Left ventricle myocardium superior (tissue), 1 donor: ENCODE measurements at regions not wholly inside any gene's neighbourhood (a gene's known extent, or its start where the extent isn't known, plus 50 kb on each side); places are given as distances from the start of the nearest gene placed in this dataset.

ENCODE experiments used
- ATAC-seq: fragments of 200-7000 bp; cut with Tn5 transposase; one replicate; pipeline ENCODE4 v1.9.1; 2020; ENCODE audit warnings: mild to moderate bottlenecking, moderate library complexity
- DNase-seq: peaks from one replicate; pipeline ENCODE4 v3.0.0-alpha.2; 2020
- intact Hi-C: fragments of 100-400 bp; cut with micrococcal nuclease; formaldehyde crosslinking; loops from one replicate; pipeline ENCODE4 v1.11.0; 2022
- donor health status: DM: no; HTN: yes; CAD: no; lungs with severe emphysema.

DNA sequence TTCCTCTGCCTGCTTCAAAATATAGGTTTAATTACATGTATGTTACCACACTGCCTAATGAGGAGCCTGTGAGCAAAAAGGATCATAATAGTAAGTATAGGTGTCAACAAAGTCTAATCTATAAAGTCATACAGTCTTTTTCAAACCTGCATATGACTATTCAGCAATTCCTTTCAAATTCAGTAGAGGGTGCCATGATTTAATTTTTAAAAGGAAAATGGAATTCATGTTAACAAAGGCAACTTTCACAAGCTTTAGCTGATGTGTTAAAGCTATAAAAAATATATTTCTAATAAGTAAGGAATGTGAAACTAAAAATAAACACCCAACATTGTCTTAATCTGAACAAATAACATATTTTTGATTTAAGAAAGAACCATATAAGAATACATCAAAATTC, 52.1 kb downstream of the MPP7 start:
- ATAC-seq (peak; percentile 38), DNase-seq (no peak)
- intact Hi-C loops = loop anchor here (2.0 kb wide), 1 partner anchor 132 kb away; no protein-coding TSS in a partner anchor

- intact Hi-C loops = loop anchor here (2.0 kb wide), 1 partner anchor 132 kb away; no protein-coding TSS in a partner anchor
- ATAC-seq (no peak), DNase-seq (no peak)
These were observed 52.5 kb downstream of the MPP7 start for GRCh38 chr10:28250358-28250757.

- DNase-seq = no peak
- intact Hi-C loops = no loop called here
- no peak for ATAC-seq
These were observed 53.4 kb downstream of the MPP7 start for GRCh38 chr10:28249512-28249911.

GRCh38 chr10:28248092-28248491, 54.8 kb downstream of the MPP7 start:
- no peak for DNase-seq
- peak; percentile 61 for ATAC-seq
- intact Hi-C loops = no loop called here

DNA sequence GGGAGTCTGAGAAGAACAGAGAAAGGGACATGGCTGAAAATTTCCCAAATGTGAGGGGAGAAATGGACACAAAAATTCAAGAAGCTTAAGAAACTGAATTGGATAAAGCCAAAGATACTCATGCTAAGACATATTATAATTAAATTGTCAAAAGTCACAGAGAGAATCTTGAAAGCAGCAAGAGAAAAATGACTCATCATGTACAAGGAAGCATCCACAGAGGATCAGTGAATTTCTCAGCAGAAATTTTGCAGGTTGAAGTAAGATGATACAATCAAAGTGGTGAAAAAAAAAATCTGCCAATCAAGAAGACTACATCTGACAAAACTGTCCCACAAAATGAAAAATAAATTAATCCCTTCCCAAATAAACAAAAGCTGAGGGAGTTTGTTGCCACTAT, 56.8 kb downstream of the MPP7 start:
- intact Hi-C loops = no loop called here
- DNase-seq = no peak
- ATAC-seq = no peak

DNA sequence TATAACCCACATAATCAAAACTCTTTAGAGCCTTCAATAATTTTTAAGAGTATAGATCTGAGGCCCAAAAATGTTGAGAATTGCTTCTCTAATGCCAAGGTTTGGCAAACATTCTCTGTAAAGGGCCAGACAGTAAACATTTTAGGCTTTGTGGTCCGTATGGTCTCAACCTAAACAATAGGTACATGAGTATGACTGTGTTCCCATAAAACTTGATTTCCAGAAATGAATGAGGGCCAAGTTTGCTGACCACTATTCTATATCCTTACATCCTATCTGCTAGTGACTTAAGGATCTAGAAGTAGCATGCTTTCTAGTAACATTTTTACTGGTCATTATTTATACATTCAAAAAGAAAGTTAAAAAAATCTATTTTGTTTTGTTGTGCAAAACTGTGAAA, 58.9 kb downstream of the MPP7 start:
- intact Hi-C loops = no loop called here
- no peak for DNase-seq
- no peak for ATAC-seq

GRCh38 chr10:28242555-28243204, 60.2 kb downstream of the MPP7 start:
- no peak for DNase-seq
- ATAC-seq = no peak
- intact Hi-C loops = no loop called here

DNA sequence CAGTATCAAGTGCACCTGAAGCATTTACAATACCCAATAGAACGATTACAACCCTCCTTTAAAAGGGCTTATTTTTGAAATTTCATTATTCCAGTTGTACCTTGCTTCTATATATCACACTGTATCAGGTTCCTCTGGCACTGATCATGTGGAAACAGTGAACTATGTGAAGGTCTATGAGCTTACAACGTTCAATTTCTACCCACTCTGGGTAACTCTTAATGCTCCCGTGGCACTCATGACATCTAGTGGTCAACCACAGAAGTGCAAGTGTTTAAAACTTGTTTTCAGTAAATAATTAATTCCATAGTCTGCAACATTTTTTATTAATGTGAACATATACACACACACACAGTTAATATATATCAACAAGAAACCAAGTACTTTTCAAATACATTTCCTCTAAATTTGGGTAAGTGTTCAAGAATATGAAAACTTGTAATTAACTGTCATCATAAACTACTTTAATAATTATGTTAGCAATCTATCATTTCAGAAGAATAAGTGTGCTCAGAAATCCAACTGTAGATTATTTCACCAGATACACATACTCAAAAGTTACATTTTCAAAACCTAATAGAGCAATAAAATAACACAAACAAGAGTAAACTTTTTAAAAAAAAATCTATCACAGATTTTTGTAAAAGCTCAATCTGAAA, 61.0 kb downstream of the MPP7 start:
- DNase-seq (no peak), ATAC-seq (peak; percentile 70)
- intact Hi-C loops = no loop called here

GRCh38 chr10:28240400-28240799, 62.5 kb downstream of the MPP7 start:
- DNase-seq = no peak
- intact Hi-C loops = no loop called here
- no peak for ATAC-seq

GRCh38 chr10:28236591-28236990, 66.3 kb downstream of the MPP7 start:
- DNase-seq (no peak), ATAC-seq (no peak)
- intact Hi-C loops = loop anchor here (5.0 kb wide), 1 partner anchor 669 kb away; no protein-coding TSS in a partner anchor

DNA sequence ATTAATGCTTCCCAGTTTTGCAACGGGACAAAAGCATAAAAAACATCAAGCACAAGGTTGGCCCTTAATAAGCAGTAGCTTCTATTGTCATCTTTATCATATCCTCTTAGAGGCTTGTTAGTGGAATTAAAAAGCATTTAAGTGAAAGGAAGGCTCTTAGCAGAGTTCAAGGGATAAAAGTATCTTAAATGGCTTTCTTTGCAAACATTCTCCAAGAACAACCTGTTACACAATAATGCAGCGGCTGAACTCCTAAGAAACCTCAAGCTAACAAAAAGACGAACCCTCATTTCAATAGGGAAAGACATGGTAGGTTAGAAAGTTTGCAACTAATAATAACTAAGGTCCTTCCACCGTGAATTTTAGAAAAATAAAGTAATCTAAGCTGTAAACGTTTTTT, 82.1 kb downstream of the MPP7 start:
- intact Hi-C loops = no loop called here
- no peak for ATAC-seq
- DNase-seq = no peak

- intact Hi-C loops = no loop called here
- no peak for DNase-seq
- no peak for ATAC-seq
These were observed 83.6 kb downstream of the MPP7 start for GRCh38 chr10:28219251-28219650.

GRCh38 chr10:28217848-28218247, 85.0 kb downstream of the MPP7 start:
- ATAC-seq (no peak), DNase-seq (no peak)
- intact Hi-C loops = no loop called here

DNA sequence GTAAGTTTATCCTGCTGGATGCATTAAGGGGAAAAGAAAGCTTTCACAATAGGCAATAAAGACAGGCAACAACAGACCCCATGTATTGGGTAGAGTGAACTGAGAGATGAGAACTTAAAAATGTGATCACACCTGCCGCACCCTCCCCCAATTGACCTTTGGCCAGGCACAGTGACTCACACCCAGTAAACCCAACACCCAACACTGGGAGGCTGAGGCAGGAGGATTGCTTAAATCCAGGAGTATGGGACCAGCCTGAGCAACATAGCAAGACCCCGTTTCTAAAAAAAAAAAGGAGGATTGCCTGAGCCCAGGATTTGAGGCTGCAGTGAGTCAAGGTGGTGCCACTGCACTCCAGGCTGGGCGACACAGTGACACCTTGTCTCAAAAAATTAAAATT, 86.9 kb downstream of the MPP7 start:
- no peak for DNase-seq
- intact Hi-C loops = no loop called here
- ATAC-seq = no peak

- intact Hi-C loops = no loop called here
- ATAC-seq (no peak), DNase-seq (no peak)
These were observed 88.6 kb downstream of the MPP7 start for GRCh38 chr10:28214219-28214618.

- ATAC-seq = no peak
- intact Hi-C loops = no loop called here
- DNase-seq = no peak
These were observed 91.1 kb downstream of the MPP7 start for GRCh38 chr10:28211759-28212158.

GRCh38 chr10:28207799-28208198, 95.1 kb downstream of the MPP7 start:
- no peak for ATAC-seq
- DNase-seq = no peak
- intact Hi-C loops = no loop called here

DNA sequence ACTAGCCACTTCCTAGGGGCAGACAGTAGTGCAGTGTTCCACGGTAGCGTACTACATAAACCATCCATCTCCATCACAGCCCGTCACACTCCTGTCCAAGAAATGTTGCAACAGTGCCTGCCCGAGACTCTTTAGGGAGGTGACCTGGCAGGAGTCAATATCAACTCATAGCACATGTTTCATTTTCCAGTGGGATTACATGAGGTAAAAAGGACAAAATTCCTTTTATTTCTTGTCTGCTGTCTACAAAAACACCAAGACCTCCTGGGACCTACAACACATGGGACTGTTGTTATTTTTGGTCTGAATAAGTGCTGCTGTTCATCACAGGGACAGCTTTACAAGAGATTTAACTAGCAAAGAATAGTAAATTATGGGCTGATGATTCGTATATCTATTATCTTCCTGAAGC, 99.9 kb downstream of the MPP7 start:
- ATAC-seq (peak; percentile 99), DNase-seq (peak; percentile 41)
- intact Hi-C loops = no loop called here

DNA sequence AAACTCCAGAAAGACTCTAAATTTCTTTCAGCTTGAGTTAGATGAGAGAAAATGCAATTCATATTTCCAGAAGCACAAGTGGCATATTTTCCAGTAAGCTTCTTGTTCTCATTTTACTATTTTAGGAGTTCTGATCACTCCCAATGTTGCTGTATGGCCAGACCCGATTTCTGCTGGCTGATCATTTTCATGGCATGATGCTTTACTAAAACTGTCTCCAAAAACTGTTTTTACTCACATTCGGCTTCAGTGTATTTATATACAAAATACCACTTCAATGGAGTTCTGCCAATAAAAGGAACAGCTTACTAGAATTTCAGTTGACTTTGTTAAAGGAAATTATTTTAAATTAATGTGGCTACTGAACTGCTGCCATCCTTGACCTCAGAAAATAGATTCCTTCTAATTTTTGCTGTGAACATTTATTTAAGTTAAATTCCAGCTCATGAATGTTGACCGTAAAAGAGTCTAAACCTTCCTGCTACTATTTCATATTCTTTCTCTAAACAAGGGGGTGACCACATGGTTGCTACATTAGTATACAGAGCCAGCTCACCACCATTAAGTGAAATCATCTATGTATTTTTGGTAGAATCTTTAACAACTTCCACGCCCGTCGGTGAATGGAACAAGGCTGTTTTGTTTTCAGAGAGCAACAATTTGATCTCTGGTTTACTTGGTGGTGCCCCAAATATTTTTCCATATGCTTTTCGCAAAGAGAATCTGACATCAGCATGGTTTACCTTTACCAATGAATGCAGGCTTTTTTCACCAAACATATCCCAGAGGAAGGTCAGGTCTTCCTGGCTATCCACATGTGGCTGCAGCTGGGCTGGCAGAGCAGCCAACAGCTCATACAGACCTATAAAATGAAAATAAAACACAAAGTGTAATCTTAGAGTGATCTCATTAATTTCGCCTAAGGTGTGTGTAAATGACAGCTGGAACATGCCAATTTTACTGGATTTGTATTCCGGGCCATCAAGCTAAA, 101.2 kb downstream of the MPP7 start:
- intact Hi-C loops = no loop called here
- DNase-seq (no peak), ATAC-seq (no peak)

DNA sequence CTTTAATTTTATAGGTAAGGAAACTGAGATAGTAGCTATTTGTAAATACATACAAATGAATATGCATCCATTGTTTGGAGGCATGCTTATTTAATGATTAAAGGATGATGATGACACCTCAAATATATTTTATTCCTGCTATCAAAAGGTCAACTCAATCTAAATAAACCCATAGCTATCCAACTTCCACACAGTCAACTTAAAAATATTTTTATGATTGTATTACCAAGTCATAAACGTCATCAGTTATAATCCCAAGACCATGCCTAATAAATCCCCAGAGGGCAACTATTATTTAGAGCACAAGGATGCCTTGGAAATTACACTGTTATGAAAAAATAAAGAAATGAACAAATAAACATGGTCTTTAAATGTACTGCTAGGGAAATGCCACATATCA, 102.1 kb downstream of the MPP7 start:
- DNase-seq (no peak), ATAC-seq (no peak)
- intact Hi-C loops = no loop called here
